ENCODE measurements at regions not wholly inside any gene's neighbourhood (a gene's known extent, or its start where the extent isn't known, plus 50 kb on each side); places are given as distances from the start of the nearest gene placed in this dataset.

DNA sequence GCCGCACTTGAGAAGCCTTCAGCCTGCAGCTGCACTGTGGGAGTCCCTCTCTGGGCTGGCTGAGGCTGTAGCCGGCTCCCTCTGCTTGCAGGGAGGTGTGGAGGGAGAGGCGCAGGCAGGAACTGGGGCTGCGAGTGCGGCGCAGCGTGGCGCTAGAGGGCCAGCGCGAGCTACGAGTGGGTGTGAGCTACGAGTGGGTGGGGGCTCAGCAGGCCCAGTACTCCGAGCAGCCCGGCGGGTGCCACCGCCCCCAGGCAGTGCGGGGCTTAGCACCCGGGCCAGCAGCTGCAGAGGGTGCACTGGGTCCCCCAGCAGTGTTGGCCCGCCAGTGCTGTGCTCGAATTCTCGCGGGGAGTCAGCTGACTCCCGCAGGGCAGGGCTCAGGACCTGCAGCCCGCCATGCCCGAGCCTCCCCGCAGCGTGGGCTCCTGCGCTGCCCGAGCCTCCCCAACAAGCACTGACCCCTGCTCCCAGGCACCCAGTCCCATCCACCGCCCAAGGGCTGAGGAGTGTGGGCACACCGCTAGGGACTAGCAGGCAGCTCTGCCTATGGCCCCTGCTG lies 1620.1 kb downstream of the BRINP3 start:
- TF ChIP-seq, protein P1, sequence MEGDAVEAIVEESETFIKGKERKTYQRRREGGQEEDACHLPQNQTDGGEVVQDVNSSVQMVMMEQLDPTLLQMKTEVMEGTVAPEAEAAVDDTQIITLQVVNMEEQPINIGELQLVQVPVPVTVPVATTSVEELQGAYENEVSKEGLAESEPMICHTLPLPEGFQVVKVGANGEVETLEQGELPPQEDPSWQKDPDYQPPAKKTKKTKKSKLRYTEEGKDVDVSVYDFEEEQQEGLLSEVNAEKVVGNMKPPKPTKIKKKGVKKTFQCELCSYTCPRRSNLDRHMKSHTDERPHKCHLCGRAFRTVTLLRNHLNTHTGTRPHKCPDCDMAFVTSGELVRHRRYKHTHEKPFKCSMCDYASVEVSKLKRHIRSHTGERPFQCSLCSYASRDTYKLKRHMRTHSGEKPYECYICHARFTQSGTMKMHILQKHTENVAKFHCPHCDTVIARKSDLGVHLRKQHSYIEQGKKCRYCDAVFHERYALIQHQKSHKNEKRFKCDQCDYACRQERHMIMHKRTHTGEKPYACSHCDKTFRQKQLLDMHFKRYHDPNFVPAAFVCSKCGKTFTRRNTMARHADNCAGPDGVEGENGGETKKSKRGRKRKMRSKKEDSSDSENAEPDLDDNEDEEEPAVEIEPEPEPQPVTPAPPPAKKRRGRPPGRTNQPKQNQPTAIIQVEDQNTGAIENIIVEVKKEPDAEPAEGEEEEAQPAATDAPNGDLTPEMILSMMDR (IDR thresholded peaks at IDR 0.05) = no peak
- no peak for DNase-seq (ENCODE audit: low spot score)
- ATAC-seq (ENCODE audit: low FRiP score) = no peak

DNA sequence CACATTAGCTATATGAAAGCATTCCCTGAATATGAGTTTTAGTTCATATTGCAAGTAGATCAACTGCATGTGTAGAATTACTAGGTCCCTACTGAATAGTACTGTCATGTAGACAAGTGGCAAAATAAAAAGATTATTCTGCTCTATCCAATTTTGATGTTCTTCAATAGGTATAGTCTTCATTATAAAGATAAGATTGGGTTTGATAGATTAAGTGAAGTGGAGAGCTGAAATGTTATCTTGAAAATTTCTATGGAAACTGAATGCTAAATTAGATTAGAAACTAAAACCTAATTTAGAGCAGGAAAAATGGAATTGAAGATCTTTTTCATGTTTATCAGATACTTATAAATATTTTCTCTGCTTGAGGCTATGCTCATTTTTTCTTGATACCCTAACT lies 1610.0 kb downstream of the BRINP3 start:
- TF ChIP-seq, protein P1 (IDR thresholded peaks at IDR 0.05) = no peak
- DNase-seq (ENCODE audit: low spot score) (no peak), ATAC-seq (ENCODE audit: low FRiP score) (no peak)

DNA sequence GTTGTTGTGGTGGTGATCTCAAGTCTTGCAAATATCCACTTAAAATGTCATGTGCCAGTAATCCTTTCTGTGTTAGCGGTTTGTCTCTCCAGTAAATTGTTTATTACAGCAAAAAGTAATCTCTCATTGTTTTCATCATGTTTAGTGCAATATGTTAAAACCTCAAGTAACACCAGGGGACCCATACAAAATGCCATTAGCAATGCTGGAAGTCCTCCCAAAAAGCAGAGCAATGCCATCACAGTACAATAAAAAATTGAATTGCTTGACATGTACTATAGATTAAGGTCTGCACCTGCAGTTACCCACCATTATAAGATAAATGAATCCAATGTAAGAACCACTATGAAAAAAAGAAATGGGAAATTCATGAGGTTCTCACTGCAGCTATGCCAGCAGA lies 1606.5 kb downstream of the BRINP3 start:
- no peak for ATAC-seq (ENCODE audit: low FRiP score)
- TF ChIP-seq, protein P1 (IDR thresholded peaks at IDR 0.05) = no peak
- DNase-seq (ENCODE audit: low spot score) = no peak

DNA sequence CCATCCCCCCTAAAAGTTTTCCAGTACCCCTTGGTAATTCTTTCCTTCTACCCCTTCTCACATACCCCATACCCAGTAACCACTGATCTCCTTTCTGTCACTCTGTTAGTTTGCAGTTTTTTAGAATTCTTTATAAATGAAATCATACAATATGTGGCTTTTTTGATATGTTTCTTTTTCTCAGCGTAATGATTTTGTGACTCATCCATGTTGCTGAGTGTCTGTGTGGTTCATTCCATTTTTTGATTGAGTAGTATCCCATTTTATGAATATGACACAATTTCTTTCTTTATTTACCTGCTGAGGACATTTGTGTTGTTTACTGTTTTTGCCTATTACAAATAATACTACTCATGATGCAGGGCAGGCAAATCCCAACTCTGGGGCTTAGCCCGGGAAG lies 1605.3 kb downstream of the BRINP3 start:
- DNase-seq (ENCODE audit: low spot score) = no peak

DNA sequence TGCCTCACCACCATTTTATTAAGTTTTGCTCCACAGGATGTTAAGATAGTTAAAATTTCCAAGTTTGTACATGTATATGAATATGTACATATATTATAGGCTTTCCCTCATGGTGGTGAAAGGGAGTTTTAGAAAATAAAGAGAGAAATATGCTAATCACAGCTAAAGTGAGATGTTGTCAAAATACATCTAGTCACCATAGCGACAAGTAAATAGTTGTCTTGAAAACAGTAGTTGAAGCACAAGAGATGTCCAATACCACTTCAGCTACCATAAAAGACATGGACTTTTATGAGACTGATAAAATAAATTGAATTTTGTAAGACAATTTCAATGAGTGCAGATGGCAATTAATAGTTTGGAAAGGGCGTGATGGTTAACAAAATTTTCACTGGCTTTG lies 1600.0 kb downstream of the BRINP3 start:
- ATAC-seq (ENCODE audit: low FRiP score) (no peak), DNase-seq (ENCODE audit: low spot score) (no peak)
- TF ChIP-seq, protein P1 (IDR thresholded peaks at IDR 0.05) = no peak

More for the DNA sequence above, 1605.3 kb downstream of the BRINP3 start:
- ATAC-seq (ENCODE audit: low FRiP score) = no peak
- TF ChIP-seq, protein P1 (IDR thresholded peaks at IDR 0.05) = no peak

DNA sequence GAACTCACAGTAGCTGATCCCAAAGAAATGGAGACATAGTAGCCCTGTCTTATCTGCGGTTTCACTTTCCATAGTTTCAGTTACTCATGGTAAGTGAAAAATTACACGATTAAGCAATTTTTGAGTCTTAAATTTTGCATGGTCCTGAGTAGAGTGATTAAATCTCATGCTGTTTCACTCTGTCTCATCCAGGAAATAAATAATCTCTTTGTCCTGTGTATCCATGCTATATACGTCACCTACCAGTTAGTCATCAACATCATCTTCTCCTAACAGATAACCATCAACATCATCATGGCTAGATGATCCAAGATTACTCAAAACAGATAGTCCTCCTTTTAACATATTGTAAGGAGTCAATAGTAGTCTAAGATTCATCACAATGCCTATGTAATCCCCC lies 1589.3 kb downstream of the BRINP3 start:
- ATAC-seq (ENCODE audit: low FRiP score) (no peak), DNase-seq (ENCODE audit: low spot score) (no peak)

DNA sequence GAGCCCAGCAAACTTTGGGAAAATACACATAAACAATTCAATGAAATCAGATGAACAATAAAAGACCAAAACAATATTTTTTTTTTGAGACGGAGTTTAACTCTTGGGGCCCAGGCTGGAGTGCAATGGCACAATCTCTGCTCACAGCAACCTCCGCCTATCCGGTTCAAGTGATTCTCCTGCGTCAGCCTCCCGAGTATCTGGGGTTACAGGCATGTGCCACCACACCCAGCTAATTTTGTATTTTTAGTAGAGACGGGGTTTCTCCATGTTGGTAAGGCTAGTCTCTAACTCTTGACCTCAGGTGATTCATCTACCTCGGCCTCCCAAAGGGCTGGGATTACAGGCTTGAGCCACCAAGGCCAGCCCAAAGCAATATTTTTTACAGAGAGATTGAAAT lies 1588.5 kb downstream of the BRINP3 start:
- ATAC-seq (ENCODE audit: low FRiP score) = no peak
- DNase-seq (ENCODE audit: low spot score) = no peak
- TF ChIP-seq, protein P1 (IDR thresholded peaks at IDR 0.05) = no peak

More for the DNA sequence above, 1589.3 kb downstream of the BRINP3 start:
- TF ChIP-seq, protein P1 (IDR thresholded peaks at IDR 0.05) = no peak

Data from omental fat pad (tissue), 3 donors.